Endothelial cell of umbilical vein (primary cell): ENCODE measurements at regions not wholly inside any gene's neighbourhood (a gene's known extent, or its start where the extent isn't known, plus 50 kb on each side); places are given as distances from the start of the nearest gene placed in this dataset.

Experiments used
- BruUV-seq: library from RNA; stranded (reverse); fragments of 400-500 nt; replicated peaks from 2 replicates; lab custom pipeline; 2021; lab: Mats Ljungman, UMichigan
- CTCF ChIA-PET: fragments of 300-600, 350-600 bp; sonication (Branson Sonifier 250); formaldehyde crosslinking; loops from one replicate; lab custom pipeline; 2021; ENCODE audit warnings: antibody characterized with exemption, inconsistent platforms; lab: Charles Lee
- POLR2A ChIA-PET: fragments of 300-600, 350-600 bp; sonication (Branson Sonifier 250); formaldehyde crosslinking; loops from one replicate; lab custom pipeline; 2021; ENCODE audit warnings: antibody characterized with exemption, inconsistent platforms; lab: Charles Lee
- DNase-seq: peaks from one replicate; pipeline ENCODE4 v3.0.0-alpha.2; 2011; ENCODE audit warnings: low read depth, low spot score
- FAIRE-seq: peaks from 2 replicates; lab custom pipeline; 2011; peaks lifted over from hg19 to GRCh38; lab: Jason Lieb, UNC
- H2AFZ ChIP-seq: 2 replicates; pipeline ENCODE4 v1.6.0; 2012; ENCODE audit warnings: low read depth, low read length, control low read depth, inconsistent platforms
- H3K27ac ChIP-seq: 2 replicates; pipeline ENCODE4 v1.5.1; 2011; ENCODE audit warnings: low read depth, mild to moderate bottlenecking, control low read depth, low read length, moderate library complexity; ENCODE audit not compliant: insufficient read depth
- H3K27me3 ChIP-seq, 2 experiments: 2 replicates each; pipeline versions ENCODE4 v1.6.0 to v1.6.1; 2011; ENCODE audit warnings: low read length in 2 of 2, mixed read lengths in 1 of 2; ENCODE audit not compliant: control insufficient read depth in 2 of 2, insufficient read depth in 2 of 2
- H3K36me3 ChIP-seq, 2 experiments: 2 replicates in 1 of 2; 3 replicates in 1 of 2; pipeline ENCODE4 v1.5.1; 2011; ENCODE audit warnings: low read length in 2 of 2, mild to moderate bottlenecking in 1 of 2, moderate library complexity in 1 of 2; ENCODE audit not compliant: control insufficient read depth in 2 of 2, insufficient read depth in 2 of 2; ENCODE audit errors: extremely low read depth in 1 of 2
- H3K4me1 ChIP-seq: 3 replicates; pipeline ENCODE4 v1.5.1; 2011; ENCODE audit warnings: mild to moderate bottlenecking, low read length; ENCODE audit not compliant: control insufficient read depth, insufficient read depth; ENCODE audit errors: extremely low read depth
- H3K4me2 ChIP-seq: 2 replicates; pipeline ENCODE4 v1.6.1; 2011; ENCODE audit warnings: low read length, control low read depth, mixed read lengths; ENCODE audit not compliant: insufficient read depth
- H3K4me3 ChIP-seq, 3 experiments: fragments of 200-600 bp in 1 of 3; sonication (generic), shearing (Covaris generic) in 1 of 3; replicated peaks in 1 of 3; 2 replicates each; pipeline ENCODE4 v1.5.1; 2011 to 2016; ENCODE audit warnings: control low read depth in 3 of 3, low read length in 3 of 3, mild to moderate bottlenecking in 2 of 3, inconsistent platforms in 1 of 3, low read depth in 1 of 3, moderate library complexity in 1 of 3; ENCODE audit not compliant: insufficient read depth in 1 of 3
- H3K79me2 ChIP-seq: 2 replicates; pipeline ENCODE4 v1.6.0; 2012; ENCODE audit warnings: low read length, inconsistent platforms; ENCODE audit not compliant: control insufficient read depth, insufficient read depth
- H3K9ac ChIP-seq: replicated peaks from 2 replicates; pipeline ENCODE3; 2011; ENCODE audit warnings: low read length, control low read depth; ENCODE audit not compliant: insufficient read depth; ENCODE audit errors: extremely low read depth
- H3K9me1 ChIP-seq: replicated peaks from 3 replicates; pipeline ENCODE4 v1.6.0; 2011; ENCODE audit warnings: mild to moderate bottlenecking, low read length; ENCODE audit not compliant: control insufficient read depth, insufficient read depth; ENCODE audit errors: extremely low read depth
- H3K9me3 ChIP-seq: replicated peaks from 2 replicates; pipeline ENCODE4 v1.5.1; 2012; ENCODE audit warnings: low read length, inconsistent platforms; ENCODE audit not compliant: control insufficient read depth, insufficient read depth
- H4K20me1 ChIP-seq: replicated peaks from 2 replicates; pipeline ENCODE3; 2011; ENCODE audit warnings: mild to moderate bottlenecking, low read length; ENCODE audit not compliant: control insufficient read depth, insufficient read depth; ENCODE audit errors: extremely low read depth
- CTCF ChIP-seq, 2 donors: IDR thresholded peaks; 1 replicate in 1 of 2; 2 replicates in 1 of 2; pipeline ENCODE4 v1.5.1; 2011; ENCODE audit warnings: low read length in 2 of 2, mild to moderate bottlenecking in 2 of 2, moderate library complexity in 2 of 2, control low read depth in 1 of 2, inconsistent platforms in 1 of 2, low read depth in 1 of 2; ENCODE audit not compliant: insufficient read depth in 1 of 2; ENCODE audit errors: extremely low read depth in 1 of 2
- EZH2 ChIP-seq: IDR thresholded peaks from 2 replicates; pipeline ENCODE4 v1.6.1; 2012; ENCODE audit warnings: borderline replicate concordance, low read depth, mild to moderate bottlenecking, moderate library complexity, low read length, inconsistent platforms; ENCODE audit not compliant: severe bottlenecking
- FOS ChIP-seq: IDR thresholded peaks from 2 replicates; pipeline ENCODE4 v1.6.1; 2011; ENCODE audit warnings: mild to moderate bottlenecking, low read length, moderate library complexity, borderline replicate concordance; ENCODE audit not compliant: insufficient read depth
- GATA2 ChIP-seq: IDR thresholded peaks from 2 replicates; pipeline ENCODE4 v1.7.0; 2011; ENCODE audit warnings: low read depth, mild to moderate bottlenecking, moderate library complexity, mixed read lengths, low read length; ENCODE audit not compliant: insufficient read length, insufficient read depth
- JUN ChIP-seq: IDR thresholded peaks from 2 replicates; pipeline ENCODE4 v1.6.1; 2011; ENCODE audit warnings: borderline replicate concordance, low read depth; ENCODE audit not compliant: insufficient read length, insufficient read depth
- MAX ChIP-seq: IDR thresholded peaks from 2 replicates; pipeline ENCODE4 v1.6.1; 2011; ENCODE audit not compliant: insufficient read depth, insufficient read length
- MYC ChIP-seq: IDR thresholded peaks from one replicate; pipeline ENCODE4 v1.6.1; 2011; ENCODE audit warnings: mild to moderate bottlenecking, low read depth, low read length
- POLR2A ChIP-seq: IDR thresholded peaks from 2 replicates; pipeline ENCODE4 v1.6.1; 2012; ENCODE audit warnings: low read depth, mild to moderate bottlenecking, control low read depth, low read length
- POLR2AphosphoS5 ChIP-seq: IDR thresholded peaks from 2 replicates; pipeline ENCODE4 v1.6.1; 2012; ENCODE audit warnings: low read depth, mild to moderate bottlenecking, control low read depth, low read length, moderate library complexity; ENCODE audit not compliant: insufficient read depth
- dilution Hi-C: fragments of 300-500 bp; cut with MboI; formaldehyde crosslinking; loops from one replicate; pipeline ENCODE4 v1.15.0; 2019; ENCODE audit warnings: low sequenced_read_pairs; ENCODE audit not compliant: extremely low pct_ligation_motif_present
- intact Hi-C: fragments of 100-400 bp; cut with micrococcal nuclease; formaldehyde crosslinking; loops from one replicate; pipeline ENCODE4 v1.10.0; 2022

GRCh38 chr4:188704288-188704687 is 565.0 kb downstream of the TRIML1 start:
- H3K9me1 ChIP-seq: no peaks in the 10 kb centered on the region
- BruUV-seq: no TSS peak
- DNase-seq: no peak
- no peaks in the 10 kb centered on the region for H3K36me3 ChIP-seq
- no peak overlapping the region for H3K9ac ChIP-seq
- dilution Hi-C loops (no loop called here), intact Hi-C loops (no loop called here)
- no peak overlapping the region for H3K4me2 ChIP-seq
- POLR2A ChIA-PET: no interaction called here
- FAIRE-seq: no peak
- H3K4me1 ChIP-seq: no peaks in the 10 kb centered on the region
- H3K4me3 ChIP-seq: no peak overlapping the region
- no peak overlapping the region for H3K27ac ChIP-seq
- peaks cover 2% of the 10 kb centered on the region for H3K9me3 ChIP-seq
- no peaks in the 10 kb centered on the region for H3K79me2 ChIP-seq
- CTCF ChIA-PET: no interaction called here
- no peaks in the 10 kb centered on the region for H4K20me1 ChIP-seq
- no peak overlapping the region for H2AFZ ChIP-seq
- no peaks in the 10 kb centered on the region for H3K27me3 ChIP-seq
- no peak for TF ChIP-seq GATA2
- no peak for TF ChIP-seq MYC
- no peak for TF ChIP-seq EZH2
- TF ChIP-seq CTCF (IDR thresholded peaks at IDR 0.05; ENCODE audit: extremely low read depth in 1 of 2, insufficient read depth in 1 of 2, low read depth in 1 of 2, low read length in 2 of 2): no peak
- no peak for TF ChIP-seq FOS
- no peak for TF ChIP-seq POLR2AphosphoS5
- TF ChIP-seq JUN: no peak
- TF ChIP-seq POLR2A: no peak
- no peak for TF ChIP-seq MAX
